Liver (tissue), 8 donors: ENCODE measurements at regions not wholly inside any gene's neighbourhood (a gene's known extent, or its start where the extent isn't known, plus 50 kb on each side); places are given as distances from the start of the nearest gene placed in this dataset.

ENCODE experiments used
- DNase-seq: peaks from one replicate; pipeline ENCODE4 v3.0.0-alpha.2; 2017; ENCODE audit warnings: low spot score
- H3K27ac ChIP-seq, 2 donors: one replicate each; pipeline ENCODE4 v1.7.0; 2013; ENCODE audit warnings: inconsistent platforms in 2 of 2, low read length in 2 of 2, control low read depth in 1 of 2, low read depth in 1 of 2, mild to moderate bottlenecking in 1 of 2
- H3K27me3 ChIP-seq, 4 donors: one replicate each; pipeline versions ENCODE4 v1.6.1 to v1.7.0; 2013; ENCODE audit warnings: low read length in 3 of 4, inconsistent platforms in 1 of 4, mild to moderate bottlenecking in 1 of 4, moderate library complexity in 1 of 4; ENCODE audit not compliant: control insufficient read depth in 4 of 4, insufficient read depth in 4 of 4
- H3K36me3 ChIP-seq, 4 donors: one replicate each; pipeline versions ENCODE4 v1.6.1 to v1.7.0; 2013; ENCODE audit warnings: low read length in 3 of 4, mild to moderate bottlenecking in 3 of 4, low read depth in 1 of 4, moderate library complexity in 1 of 4; ENCODE audit not compliant: control insufficient read depth in 4 of 4, insufficient read depth in 3 of 4
- H3K4me1 ChIP-seq, 4 donors: one replicate each; pipeline versions ENCODE4 v1.6.1 to v1.7.0; 2013; ENCODE audit warnings: low read length in 3 of 4, mild to moderate bottlenecking in 3 of 4, moderate library complexity in 1 of 4; ENCODE audit not compliant: control insufficient read depth in 4 of 4, insufficient read depth in 4 of 4
- H3K4me3 ChIP-seq, 3 donors: one replicate each; pipeline versions ENCODE4 v1.6.1 to v1.7.0; 2013; ENCODE audit warnings: low read length in 3 of 3, control low read depth in 1 of 3, low read depth in 1 of 3, mild to moderate bottlenecking in 1 of 3
- H3K9ac ChIP-seq, 2 donors: one replicate each; pipeline ENCODE4 v1.7.0; 2013; ENCODE audit warnings: low read length in 2 of 2, mild to moderate bottlenecking in 2 of 2, moderate library complexity in 2 of 2, control low read depth in 1 of 2, low read depth in 1 of 2
- H3K9me3 ChIP-seq, 4 donors: one replicate each; pipeline versions ENCODE4 v1.6.1 to v1.7.0; 2013; ENCODE audit warnings: low read length in 3 of 4; ENCODE audit not compliant: control insufficient read depth in 4 of 4
- CTCF ChIP-seq: fragments of 150-350 bp; IDR thresholded peaks from 2 replicates; pipeline ENCODE4 v1.5.1; 2017; ENCODE audit warnings: improper control_type of control experiment, low read depth, low read length; ENCODE audit not compliant: missing input control
- EGR1 ChIP-seq, 2 donors: IDR thresholded peaks; 2 replicates each; pipeline ENCODE4 v1.6.1; 2016 to 2018; ENCODE audit warnings: antibody characterized with exemption in 2 of 2, low read depth in 2 of 2
- FOXA1 ChIP-seq: IDR thresholded peaks from 2 replicates; pipeline ENCODE4 v1.6.1; 2016; ENCODE audit warnings: antibody characterized with exemption
- FOXA2 ChIP-seq: IDR thresholded peaks from 2 replicates; pipeline ENCODE4 v1.6.1; 2016; ENCODE audit warnings: antibody characterized with exemption
- HNF4A ChIP-seq, 2 donors: conservative IDR thresholded peaks; 2 replicates each; pipeline ENCODE4 v1.6.1; 2016; ENCODE audit warnings: antibody characterized with exemption in 2 of 2, mild to moderate bottlenecking in 2 of 2
- HNF4G ChIP-seq: IDR thresholded peaks from 2 replicates; pipeline ENCODE4 v1.6.1; 2016; ENCODE audit warnings: antibody characterized with exemption
- JUND ChIP-seq, 2 donors: IDR thresholded peaks; 2 replicates each; pipeline ENCODE4 v1.6.1; 2016; ENCODE audit warnings: antibody characterized with exemption in 2 of 2
- MAX ChIP-seq: IDR thresholded peaks from 2 replicates; pipeline ENCODE4 v1.6.1; 2016; ENCODE audit warnings: antibody characterized with exemption
- NR2F2 ChIP-seq: IDR thresholded peaks from 2 replicates; pipeline ENCODE4 v1.6.1; 2016; ENCODE audit warnings: antibody characterized with exemption
- RAD21 ChIP-seq, 2 donors: IDR thresholded peaks; 2 replicates each; pipeline ENCODE4 v1.6.1; 2016; ENCODE audit warnings: antibody characterized with exemption in 2 of 2, mild to moderate bottlenecking in 2 of 2
- RXRA ChIP-seq, 2 donors: IDR thresholded peaks; 2 replicates each; pipeline ENCODE4 v1.6.1; 2017 to 2018; ENCODE audit warnings: antibody characterized with exemption in 2 of 2, mild to moderate bottlenecking in 1 of 2
- SP1 ChIP-seq: IDR thresholded peaks from 2 replicates; pipeline ENCODE4 v1.6.1; 2018; ENCODE audit warnings: antibody characterized with exemption, mild to moderate bottlenecking
- TAF1 ChIP-seq: conservative IDR thresholded peaks from 2 replicates; pipeline ENCODE4 v1.6.1; 2016; ENCODE audit warnings: antibody characterized with exemption, mild to moderate bottlenecking
- YY1 ChIP-seq: IDR thresholded peaks from 2 replicates; pipeline ENCODE4 v1.6.1; 2016; ENCODE audit warnings: antibody characterized with exemption, mild to moderate bottlenecking
- WGBS: extraction: QIAGEN DNeasy Blood & Tissue Kit; methylation state at CpG from one replicate; pipeline ENCODE4 v1.1.7; 2013; 5-methylcytosine and 5-hydroxymethylcytosine counted together
- donor health status: healthy.
- donor health status: healthy.
- donor health status: healthy.
- donor health status: healthy.
- donor health status: healthy.

- TF ChIP-seq FOXA1 (no peak), TAF1 (no peak), SP1 (no peak)
Observed at GRCh38 chr16:63241497-63242028, 1205.3 kb upstream of the CDH8 start (continued).

GRCh38 chr16:63239065-63239570, 1202.9 kb upstream of the CDH8 start:
- H3K4me3 ChIP-seq, result no peak overlapping the region
- no peak overlapping the region for H3K27ac ChIP-seq
- TF ChIP-seq HNF4A (conservative IDR thresholded peaks at IDR 0.05), result no peak
- TF ChIP-seq RAD21 (IDR thresholded peaks at IDR 0.05), result no peak
- DNase-seq, result no peak
- no peaks in the 10 kb centered on the region for H3K27me3 ChIP-seq
- 84% methylated on average over 1 of the region's 1 CpG for WGBS
- H3K9me3 ChIP-seq, result no peaks in the 10 kb centered on the region
- no peak overlapping the region for H3K9ac ChIP-seq
- H3K36me3 ChIP-seq, result no peaks in the 10 kb centered on the region
- no peaks in the 10 kb centered on the region for H3K4me1 ChIP-seq

- Histone ChIP-seq H3K4me1 (no peaks in the 10 kb centered on the region), H3K9me3 (no peaks in the 10 kb centered on the region), H3K27ac (no peak overlapping the region), H3K9ac (no peak overlapping the region), H3K27me3 (no peaks in the 10 kb centered on the region), H3K36me3 (no peaks in the 10 kb centered on the region), H3K4me3 (no peak overlapping the region)
- TF ChIP-seq YY1, result no peak
- TF ChIP-seq TAF1, result no peak
- no peak for TF ChIP-seq NR2F2
- TF ChIP-seq FOXA1, result no peak
- no peak for TF ChIP-seq RXRA (IDR thresholded peaks at IDR 0.05)
- TF ChIP-seq HNF4A (conservative IDR thresholded peaks at IDR 0.05), result no peak
- TF ChIP-seq FOXA2, result no peak
- TF ChIP-seq MAX, result no peak
- no peak for TF ChIP-seq EGR1 (IDR thresholded peaks at IDR 0.05; ENCODE audit: low read depth in 2 of 2)
- no peak for TF ChIP-seq JUND (IDR thresholded peaks at IDR 0.05)
- no peak for TF ChIP-seq RAD21 (IDR thresholded peaks at IDR 0.05)
- no peak for TF ChIP-seq CTCF
- TF ChIP-seq HNF4G, result no peak
- no peak for DNase-seq
- 50% methylated on average over 3 of the region's 3 CpGs for WGBS
Observed at GRCh38 chr16:63230421-63231040, 1194.3 kb upstream of the CDH8 start.

GRCh38 chr16:63228259-63228658, 1192.0 kb upstream of the CDH8 start:
- no peaks in the 10 kb centered on the region for H3K27me3 ChIP-seq
- no peak for TF ChIP-seq EGR1 (IDR thresholded peaks at IDR 0.05; ENCODE audit: low read depth in 2 of 2)
- no peak for TF ChIP-seq SP1
- H3K9me3 ChIP-seq, result no peaks in the 10 kb centered on the region
- H3K9ac ChIP-seq, result no peak overlapping the region
- no peak for DNase-seq
- H3K4me1 ChIP-seq, result no peaks in the 10 kb centered on the region
- no peaks in the 10 kb centered on the region for H3K36me3 ChIP-seq
- H3K4me3 ChIP-seq, result no peak overlapping the region
- H3K27ac ChIP-seq, result no peak overlapping the region
- 70% methylated on average over 2 of the region's 2 CpGs for WGBS
